HG03045 (cell line): ENCODE measurements at regions not wholly inside any gene's neighbourhood (a gene's known extent, or its start where the extent isn't known, plus 50 kb on each side); places are given as distances from the start of the nearest gene placed in this dataset.

Source experiments
- ATAC-seq: cut with Tn5 transposase; IDR thresholded peaks from one replicate; pipeline ENCODE4 v1.9.1; 2021; ENCODE audit warnings: mild to moderate bottlenecking, moderate library complexity; ENCODE audit not compliant: unreplicated experiment

DNA sequence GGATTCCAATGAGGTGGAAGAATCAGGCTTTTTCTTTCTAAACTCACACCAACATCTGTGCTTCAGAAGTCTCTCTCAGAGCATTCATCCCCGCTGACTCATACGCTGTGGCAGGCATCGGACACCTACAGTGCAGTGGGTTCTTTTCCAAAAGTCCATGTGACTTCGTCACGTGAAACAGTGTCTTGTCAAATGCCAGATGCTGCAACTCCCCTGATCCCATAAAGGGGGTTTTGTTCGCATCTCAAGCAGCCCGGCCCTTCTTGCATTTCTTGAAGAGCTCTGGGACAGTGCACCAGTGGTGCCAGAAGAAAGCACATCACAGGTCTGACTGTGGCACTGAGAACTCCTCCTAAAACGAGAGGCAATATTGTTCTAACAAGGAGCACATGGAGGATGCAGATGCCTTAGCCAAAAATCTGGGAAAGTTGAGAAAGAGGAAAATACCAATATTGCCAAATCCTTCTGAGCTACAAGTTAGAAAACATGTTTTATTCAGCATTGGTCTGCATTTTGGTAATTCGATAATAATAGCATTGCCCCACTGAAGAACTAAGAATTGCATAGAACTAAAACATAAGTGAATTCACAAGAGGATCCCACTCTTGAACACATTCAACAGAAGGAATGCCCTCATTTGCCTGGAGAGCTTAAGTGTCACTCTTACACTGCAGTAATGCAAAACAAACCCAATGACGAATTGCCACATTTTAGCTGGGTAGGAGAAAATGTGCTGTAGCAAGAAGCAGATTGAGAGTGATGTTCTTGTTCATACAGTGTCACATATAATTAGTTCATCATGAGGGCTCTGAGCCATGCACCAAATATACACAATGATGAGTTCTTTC lies 204.4 kb downstream of the CXCL12 start:
- no peak for ATAC-seq

DNA sequence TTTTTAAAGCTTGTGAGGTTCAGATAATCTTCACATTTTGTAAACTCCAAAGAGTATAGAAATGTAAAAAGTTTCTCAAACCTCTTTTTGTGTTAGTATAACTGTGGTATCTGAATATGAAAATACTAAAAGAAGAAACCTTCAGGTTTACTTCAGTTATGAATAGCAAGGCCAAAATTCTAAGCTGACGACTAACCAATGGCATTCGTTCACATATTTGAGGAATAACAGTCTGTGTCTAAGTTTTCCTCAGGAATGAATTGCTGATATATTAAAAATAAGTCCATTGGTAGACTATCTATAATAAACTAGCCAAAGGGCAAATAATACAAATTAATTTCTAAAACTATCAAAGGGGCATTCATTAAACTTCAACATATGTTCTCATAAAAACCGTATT lies 206.0 kb downstream of the CXCL12 start:
- no peak for ATAC-seq

DNA sequence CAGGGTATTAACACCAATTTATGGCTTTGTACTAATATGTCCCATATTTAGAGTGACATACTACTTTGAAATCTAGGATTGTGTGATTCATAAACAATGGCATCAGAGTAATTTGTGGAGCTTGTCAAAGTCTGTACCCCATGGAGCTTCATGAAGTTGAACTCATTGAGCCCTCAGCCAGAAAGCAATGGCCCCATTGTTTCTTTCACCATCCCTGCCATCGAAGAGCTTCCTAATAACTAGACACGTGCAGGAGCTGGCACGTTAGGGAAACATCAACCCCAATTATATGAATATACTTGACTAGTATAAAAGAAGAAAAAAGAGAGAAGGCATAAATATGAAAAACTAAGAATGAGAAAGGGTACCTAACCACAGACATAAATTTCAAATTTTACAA lies 206.6 kb downstream of the CXCL12 start:
- ATAC-seq = no peak

DNA sequence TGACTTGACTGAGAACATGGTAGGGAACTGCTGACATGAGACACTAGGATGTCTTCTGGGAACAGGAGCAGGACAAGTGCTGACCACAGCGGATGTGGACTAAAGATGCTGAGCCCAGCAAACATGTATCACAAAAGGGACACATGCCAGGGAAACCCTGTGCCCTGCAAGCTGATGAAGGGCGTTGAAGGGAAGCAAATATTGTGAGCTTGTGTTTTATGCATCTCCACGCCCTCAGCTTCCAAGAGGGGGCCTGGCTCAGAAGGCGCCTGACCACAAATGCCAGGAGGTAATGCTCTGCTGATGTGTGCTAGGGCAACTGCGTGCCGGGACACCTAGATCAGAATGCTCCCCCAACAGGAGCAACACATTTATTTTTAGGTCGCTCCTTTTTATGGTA lies 207.3 kb downstream of the CXCL12 start:
- ATAC-seq = no peak

DNA sequence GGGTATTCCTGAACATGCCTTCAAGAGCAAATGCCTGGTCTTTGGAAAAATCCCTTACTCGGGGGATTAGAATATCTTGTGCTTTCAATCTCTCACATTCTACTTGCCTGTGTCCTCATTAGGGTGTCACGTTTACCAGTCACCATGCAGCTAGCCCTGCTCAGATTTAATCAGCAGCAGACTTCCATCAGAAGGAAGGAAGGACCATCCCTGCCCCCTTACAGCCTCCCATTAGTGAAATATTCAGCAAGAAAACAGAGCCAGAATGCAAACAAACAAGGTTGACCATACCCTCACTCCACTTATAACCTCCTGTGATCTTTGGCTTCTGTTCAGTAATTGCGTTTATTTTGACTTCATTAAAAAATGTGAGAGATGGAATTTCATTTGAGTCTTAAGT lies 208.6 kb downstream of the CXCL12 start:
- no peak for ATAC-seq

DNA sequence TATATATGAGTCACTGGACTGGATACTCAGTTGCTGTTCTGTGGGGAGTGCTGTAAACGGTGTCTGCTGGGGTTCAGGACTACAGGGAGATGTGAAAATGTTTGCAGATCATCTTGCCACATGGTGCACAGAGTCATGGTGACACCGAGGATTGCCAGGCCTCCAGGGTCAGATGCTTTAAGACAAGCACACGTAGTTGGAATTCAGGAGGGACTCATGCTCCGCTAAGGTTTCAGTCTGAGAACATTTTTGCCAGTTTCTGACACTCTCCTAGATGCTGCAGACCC lies 211.3 kb downstream of the CXCL12 start:
- ATAC-seq = no peak

DNA sequence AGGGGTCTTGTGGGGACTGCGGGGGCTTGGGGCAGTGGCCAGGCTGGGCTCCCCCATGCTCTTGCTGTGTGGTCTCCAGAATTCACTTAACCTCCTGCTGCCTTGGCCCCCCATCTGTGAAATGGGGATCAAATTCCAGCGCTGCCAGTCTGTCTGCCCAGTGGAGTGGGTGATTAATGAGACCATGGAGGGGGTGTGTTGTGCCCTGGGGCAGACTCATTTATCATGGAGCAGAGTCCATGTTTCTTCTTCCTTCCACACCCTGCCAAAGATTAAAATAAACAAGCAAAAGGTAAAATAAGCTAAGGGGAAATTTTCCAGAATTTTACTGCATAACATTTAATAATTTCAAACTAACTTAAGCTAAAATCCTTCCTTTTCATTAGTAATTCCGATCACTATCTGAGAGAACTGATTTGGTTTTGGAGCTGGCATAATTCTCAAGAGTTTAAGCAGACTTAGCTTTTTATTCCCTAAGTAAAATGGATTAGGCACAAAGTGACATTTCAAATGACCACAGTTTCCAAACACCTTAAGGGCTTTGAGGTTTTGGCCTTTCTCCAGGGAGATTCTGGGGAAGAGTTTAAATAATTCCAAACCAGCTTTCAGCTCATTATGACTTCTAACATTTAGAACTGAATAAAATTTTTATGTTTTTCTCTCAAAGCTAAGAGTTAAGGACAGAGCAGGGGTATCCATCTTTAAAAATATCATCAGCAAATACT lies 211.9 kb downstream of the CXCL12 start:
- no peak for ATAC-seq

DNA sequence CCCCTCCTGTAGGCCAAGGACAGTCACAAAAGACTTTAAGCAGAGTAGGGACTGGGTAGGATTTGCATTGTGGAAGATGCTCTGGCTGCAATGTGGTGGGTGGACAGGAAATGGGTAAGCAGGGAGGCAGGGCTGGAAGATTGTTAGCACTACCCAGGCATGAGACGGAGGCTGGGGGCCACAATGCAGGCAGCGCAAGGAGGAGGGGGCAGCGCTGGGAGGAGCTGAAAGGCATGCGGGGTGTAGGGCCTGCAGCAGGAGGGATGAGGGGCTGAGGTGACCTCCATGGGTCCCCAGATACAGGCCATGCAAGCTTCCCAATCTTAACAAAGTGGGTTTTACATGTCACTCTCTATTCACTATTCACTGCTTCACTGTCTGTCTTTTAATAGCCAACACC lies 213.1 kb downstream of the CXCL12 start:
- no peak for ATAC-seq

DNA sequence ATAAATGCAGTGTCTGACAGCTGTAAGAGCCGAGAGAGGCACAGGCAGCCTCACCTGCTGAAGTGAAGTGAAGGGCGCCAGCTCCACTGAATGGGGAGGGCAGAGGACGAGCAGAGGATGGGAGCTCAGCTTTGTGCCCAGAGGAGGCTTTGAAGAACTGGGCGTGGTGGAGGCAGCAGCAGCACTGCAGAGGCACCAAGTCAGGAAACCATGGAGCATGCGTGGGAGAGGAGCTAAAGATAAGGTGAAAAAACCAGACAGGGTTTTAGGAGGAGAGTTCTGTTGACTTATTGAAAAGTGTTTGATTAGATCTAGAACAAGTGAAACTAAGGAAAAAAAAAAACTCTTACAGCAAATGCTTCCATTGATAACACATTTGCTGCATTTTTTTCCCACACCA lies 216.4 kb downstream of the CXCL12 start:
- ATAC-seq = no peak

DNA sequence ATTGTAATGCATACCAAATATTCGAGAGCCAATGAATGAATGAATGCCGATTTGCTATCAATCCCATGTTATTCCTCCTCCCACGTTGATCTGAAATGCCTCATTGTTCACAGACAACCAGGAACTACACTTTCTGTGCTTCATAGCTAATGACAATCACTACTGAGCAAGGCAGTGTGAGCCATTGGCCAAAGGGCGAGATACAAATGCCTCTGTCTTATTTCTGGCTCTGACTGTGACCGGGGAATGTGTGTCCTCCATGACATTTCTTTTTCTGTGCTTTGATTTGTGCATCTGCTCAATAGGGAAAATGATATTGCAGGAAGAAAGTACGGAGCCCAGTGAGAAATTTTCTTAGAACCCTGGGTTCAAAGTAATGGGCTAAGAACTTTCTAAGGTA lies 217.1 kb downstream of the CXCL12 start:
- ATAC-seq = no peak

DNA sequence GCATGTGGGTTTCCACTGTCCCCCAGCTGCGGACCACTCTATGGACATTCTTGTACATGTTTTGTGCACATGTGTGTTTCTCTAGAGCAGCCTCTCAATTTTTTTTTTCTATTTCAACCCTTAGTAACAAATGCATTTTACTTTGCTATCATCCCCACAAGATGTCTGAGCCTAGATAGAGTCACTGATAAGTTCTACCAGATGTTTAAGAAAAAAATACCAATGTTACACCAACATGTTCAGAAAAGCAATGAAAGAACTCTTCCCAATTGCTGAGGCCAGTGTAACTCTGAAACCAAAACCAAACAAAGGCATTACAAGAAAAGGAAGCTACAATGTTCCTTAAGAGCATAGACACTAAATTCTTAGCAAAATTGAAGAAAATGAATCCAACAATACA lies 218.5 kb downstream of the CXCL12 start:
- no peak for ATAC-seq

DNA sequence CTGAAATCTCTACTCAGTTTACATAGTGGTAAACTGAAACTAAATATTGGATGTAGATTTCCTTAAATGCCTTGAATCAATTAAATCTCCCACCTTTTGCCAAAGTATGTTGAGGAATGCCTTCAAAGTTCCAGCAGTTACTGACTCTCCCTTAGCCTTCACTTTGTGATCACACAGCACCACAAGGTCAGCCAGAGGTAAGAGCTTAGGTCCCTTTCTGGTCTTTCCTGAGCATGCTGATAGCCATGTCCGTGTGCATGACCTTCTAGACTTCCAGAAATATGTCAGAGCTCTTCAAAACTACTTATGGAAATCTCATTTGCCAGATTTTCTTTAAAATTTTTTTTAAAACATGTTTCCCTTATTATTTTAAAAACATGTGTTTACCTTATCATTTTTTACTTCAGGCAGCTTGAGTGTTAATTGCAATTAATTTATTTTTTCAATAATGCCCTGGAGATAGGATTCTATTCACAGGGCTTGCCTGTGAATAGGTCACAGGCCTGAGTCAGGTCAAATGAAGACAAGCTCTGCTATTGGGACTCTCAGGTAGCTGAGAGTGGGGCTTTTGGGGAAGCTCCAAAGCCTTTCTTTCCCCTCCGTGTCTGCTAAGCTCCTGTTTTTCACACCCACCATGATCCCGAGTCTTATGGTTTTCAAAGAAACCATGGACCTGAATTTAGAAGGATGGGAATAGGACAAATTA lies 220.5 kb downstream of the CXCL12 start:
- ATAC-seq = no peak

DNA sequence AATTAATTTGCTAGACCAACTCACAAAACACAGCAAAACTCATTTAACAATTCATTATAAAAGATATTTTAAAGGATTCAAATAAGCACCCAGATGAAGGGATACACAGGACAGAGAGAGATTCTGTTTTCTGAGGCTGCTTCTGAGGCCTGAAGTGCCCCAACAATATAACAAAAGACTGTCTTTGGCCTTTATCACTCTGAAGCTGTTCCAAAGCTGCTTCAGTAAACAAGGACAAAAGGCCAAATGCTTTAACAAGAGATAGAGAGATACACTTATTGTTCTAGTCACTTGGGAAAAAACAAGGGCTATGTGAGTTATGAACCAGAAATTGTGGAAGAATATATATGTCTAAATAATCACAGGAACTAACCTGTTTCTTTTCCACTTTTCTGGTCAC lies 223.7 kb downstream of the CXCL12 start:
- no peak for ATAC-seq

DNA sequence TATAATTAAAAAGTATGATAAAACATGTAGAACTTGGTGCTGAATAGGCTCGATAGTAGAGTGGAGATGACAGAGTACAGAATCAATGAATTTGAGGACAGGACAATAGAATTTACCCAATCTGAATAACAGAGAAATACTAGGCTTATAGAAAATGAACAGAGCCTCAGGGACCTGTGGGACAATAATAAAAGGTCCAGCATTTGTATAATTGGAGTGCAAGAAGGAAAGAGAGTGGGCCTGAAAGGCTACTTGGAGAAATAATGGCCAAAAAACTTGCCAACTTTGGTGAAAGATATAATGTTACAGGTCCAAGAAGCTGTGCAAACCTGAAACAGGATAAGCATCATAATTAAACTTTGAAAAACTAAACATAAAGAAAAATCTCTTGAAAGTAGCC lies 227.3 kb downstream of the CXCL12 start:
- no peak for ATAC-seq

DNA sequence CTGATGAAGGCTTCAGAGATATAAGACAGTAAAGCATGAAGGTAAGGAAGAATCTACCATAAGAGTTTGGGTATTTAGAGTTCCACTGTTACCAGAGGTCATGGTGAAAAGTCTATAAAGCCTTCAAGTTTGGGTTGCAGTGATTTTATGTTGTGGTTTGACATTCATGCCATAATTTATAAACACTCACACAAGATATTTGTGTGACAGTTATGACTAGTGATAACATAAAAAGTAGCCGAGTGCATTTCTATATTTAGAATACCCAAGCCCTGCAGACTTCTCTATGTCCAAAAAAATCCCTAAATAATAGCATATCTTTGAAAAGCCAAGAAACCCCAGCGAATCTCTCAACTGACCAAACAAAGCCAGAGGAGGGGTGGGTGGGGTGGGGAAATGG lies 229.9 kb downstream of the CXCL12 start:
- ATAC-seq = no peak

DNA sequence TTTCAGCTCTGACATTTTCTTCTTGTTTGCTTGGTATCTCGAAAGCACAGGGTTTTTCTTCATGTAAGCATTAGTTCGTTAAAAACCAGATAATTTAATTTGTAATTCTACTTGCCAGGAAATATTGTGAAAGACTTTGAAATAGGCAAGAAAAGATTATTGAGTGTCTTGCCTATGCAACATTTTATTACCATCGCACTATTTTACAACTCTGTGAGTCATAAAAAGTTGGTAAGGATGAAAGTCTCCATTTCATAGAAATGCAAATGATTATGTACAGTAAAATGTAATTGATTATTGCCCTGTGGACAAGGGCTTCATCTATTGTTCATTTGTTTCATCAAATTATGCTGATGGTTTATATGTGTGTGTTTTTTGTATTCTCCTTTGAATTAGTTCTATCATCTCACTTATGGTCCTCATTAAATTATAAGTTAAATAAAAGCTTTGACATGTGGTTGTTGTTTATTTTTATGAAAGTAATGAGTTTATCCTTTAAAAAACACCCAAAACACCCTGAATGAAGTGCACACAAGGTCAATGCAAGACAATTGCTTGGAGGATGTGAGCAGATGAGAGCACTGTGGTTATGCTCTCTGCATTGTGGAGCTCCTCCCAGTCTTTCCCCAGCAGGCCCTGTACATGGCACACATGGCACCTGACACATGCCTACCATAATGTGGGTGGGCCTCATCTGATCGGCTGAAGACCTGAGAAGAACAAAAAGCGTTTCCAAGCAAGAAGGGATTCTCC lies 230.8 kb downstream of the CXCL12 start:
- no peak for ATAC-seq

DNA sequence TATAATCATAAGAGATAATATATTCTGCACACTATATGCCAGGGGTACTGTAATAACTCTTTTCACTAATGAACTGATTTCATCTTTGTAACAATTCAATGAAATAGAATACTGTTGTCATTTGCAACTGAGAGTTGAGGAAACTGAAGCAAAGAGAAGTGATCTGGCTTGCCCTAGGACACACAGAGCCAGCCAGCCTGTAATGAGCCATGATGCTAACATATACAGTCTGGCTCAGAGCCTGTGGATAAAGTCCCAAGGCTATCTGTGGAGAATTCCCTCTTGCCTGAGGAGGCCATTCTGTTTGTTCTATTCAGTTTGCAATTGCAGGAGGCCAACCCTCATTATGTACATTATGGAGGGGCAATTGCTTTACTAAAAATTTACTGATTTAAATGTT lies 241.3 kb downstream of the CXCL12 start:
- ATAC-seq = no peak

DNA sequence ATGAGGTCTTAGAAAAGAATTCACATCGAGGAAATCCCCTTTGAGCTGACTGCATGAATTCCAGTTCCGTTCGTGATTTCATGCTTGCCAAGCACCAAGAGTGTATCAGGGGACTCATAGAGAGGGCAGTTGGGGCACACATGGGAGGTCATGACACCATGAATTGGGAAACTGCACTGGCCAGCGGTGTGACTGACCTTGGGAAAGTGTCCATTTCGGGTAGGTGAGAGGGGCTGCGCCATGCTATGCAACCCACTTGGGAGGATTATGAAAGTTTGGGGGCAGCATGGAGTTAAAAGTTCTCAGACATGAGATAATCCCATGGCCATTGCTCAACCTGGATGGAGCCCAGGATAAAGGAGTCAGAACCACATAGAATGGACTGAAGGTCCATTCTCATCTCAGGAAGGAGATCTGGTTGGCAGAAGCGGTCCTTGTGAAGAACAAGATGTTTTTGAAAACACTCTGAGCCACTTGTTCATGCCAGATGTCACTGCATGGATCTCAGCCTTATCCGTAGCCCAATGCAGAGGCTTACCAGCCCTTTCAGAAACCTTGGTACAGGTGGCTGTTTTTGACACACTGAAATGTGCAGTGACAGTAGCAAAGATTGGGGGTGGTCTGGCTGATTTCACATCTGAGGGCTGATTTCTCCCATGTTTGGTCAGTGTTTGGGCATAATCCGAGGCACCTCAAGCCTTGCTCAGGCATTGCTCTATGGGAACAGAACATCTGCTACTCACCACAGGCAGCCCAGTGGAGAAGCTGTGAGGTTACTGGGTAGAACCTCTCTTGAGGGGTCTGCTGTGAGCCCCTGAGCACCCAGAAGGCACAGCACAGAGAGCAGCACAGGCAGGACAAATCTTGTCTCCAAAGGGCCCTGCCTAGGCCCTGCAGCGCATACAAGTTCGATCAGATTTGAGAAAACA lies 252.3 kb downstream of the CXCL12 start:
- no peak for ATAC-seq

DNA sequence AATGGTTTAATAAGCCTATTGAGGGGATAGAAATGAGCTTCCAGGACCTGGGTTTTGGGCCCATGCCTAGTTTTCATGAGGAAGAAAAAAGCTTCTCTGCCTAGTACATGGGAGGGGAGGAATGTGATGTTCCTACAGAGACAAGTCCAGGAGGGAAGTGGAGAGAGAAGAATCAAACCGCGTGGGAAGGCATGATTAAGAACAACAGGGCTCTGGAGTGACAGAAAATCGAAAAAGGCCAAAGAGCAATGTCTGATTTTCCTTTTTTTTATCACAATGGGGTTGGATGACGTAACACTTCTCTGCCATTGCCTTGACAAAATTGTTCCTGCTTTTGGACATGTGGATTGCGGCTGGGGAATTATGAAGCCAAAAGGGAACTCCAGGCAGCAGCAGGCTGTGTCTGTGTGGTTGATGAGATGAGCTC lies 258.6 kb downstream of the CXCL12 start:
- ATAC-seq = no peak

DNA sequence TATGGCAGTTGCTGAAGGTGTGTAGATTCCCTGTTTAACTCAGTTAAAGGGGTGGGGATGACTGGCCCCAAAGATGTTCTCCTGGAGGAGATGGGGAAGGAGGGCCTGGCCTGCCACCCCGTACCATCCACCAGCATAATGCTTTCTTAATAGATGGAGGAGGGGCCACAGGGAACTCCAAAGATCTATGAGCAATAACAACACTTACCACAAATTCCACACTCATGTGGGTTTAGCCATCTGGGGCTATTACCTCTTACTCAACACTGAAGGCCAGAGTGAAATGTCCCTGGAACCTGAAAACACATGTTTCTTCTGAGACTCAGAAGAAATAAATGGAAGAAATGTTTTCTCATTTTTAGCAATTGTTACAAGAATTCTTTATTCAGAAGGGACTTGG lies 259.0 kb downstream of the CXCL12 start:
- no peak for ATAC-seq
